DOHH2 (cell line): ENCODE measurements at regions not wholly inside any gene's neighbourhood (a gene's known extent, or its start where the extent isn't known, plus 50 kb on each side); places are given as distances from the start of the nearest gene placed in this dataset.

Experiments
- H3F3A ChIP-seq: fragments of 200-600 bp; sonication (generic), shearing (Covaris generic); 2 replicates; pipeline ENCODE4 v1.6.0; 2016; ENCODE audit warnings: antibody characterized with exemption, mild to moderate bottlenecking; ENCODE audit not compliant: control insufficient read depth, insufficient read depth
- H3K27ac ChIP-seq: fragments of 200-600 bp; sonication (generic); 2 replicates; pipeline ENCODE4 v1.5.1; 2014; ENCODE audit warnings: low read depth, mild to moderate bottlenecking, low read length, moderate library complexity
- H3K27me3 ChIP-seq: fragments of 200-600 bp; sonication (generic); 2 replicates; pipeline ENCODE4 v1.6.1; 2014; ENCODE audit warnings: mild to moderate bottlenecking, low read length, mixed read lengths; ENCODE audit not compliant: control insufficient read depth
- H3K36me3 ChIP-seq: fragments of 200-600 bp; sonication (generic); 2 replicates; pipeline ENCODE4 v1.6.1; 2014; ENCODE audit warnings: mild to moderate bottlenecking, low read length, moderate library complexity, mixed read lengths; ENCODE audit not compliant: control insufficient read depth
- H3K4me1 ChIP-seq: fragments of 200-600 bp; sonication (generic); 2 replicates; pipeline ENCODE4 v1.6.1; 2014; ENCODE audit warnings: mild to moderate bottlenecking, low read length, mixed read lengths; ENCODE audit not compliant: control insufficient read depth
- H3K4me2 ChIP-seq: fragments of 200-600 bp; sonication (generic); 2 replicates; pipeline ENCODE4 v1.6.0; 2014; ENCODE audit warnings: mild to moderate bottlenecking, low read length, moderate library complexity
- H3K4me3 ChIP-seq: fragments of 200-600 bp; sonication (generic); 2 replicates; pipeline ENCODE4 v1.5.1; 2014; ENCODE audit warnings: mild to moderate bottlenecking, low read length, mixed read lengths
- H3K79me2 ChIP-seq: fragments of 200-600 bp; sonication (generic); 2 replicates; pipeline ENCODE4 v1.6.1; 2014; ENCODE audit warnings: mild to moderate bottlenecking, low read length, mixed read lengths; ENCODE audit not compliant: control insufficient read depth
- H3K9me2 ChIP-seq: fragments of 200-600 bp; sonication (generic); replicated peaks from 2 replicates; pipeline ENCODE4 v1.6.1; 2014; ENCODE audit warnings: mild to moderate bottlenecking, low read length, mixed read lengths; ENCODE audit not compliant: control insufficient read depth
- H3K9me3 ChIP-seq: fragments of 200-600 bp; sonication (generic); 2 replicates; pipeline ENCODE4 v1.6.1; 2014; ENCODE audit warnings: antibody characterized with exemption, low read length, mixed read lengths; ENCODE audit not compliant: control insufficient read depth, insufficient read depth
- H4K20me1 ChIP-seq: fragments of 200-600 bp; sonication (generic); 2 replicates; pipeline ENCODE4 v1.6.0; 2014; ENCODE audit warnings: low read depth, mild to moderate bottlenecking, antibody characterized with exemption, low read length, moderate library complexity; ENCODE audit not compliant: control insufficient read depth, insufficient read depth
- CTCF ChIP-seq: fragments of 200-600 bp; sonication (generic); IDR thresholded peaks from one replicate; pipeline ENCODE4 v1.5.1; 2014; ENCODE audit warnings: antibody characterized with exemption, mild to moderate bottlenecking, low read depth, low read length; ENCODE audit not compliant: poor library complexity, severe bottlenecking
- EZH2phosphoT487 ChIP-seq: fragments of 200-600 bp; sonication (generic); IDR thresholded peaks from 2 replicates; pipeline ENCODE4 v1.6.1; 2017; ENCODE audit warnings: borderline replicate concordance, mild to moderate bottlenecking, antibody characterized with exemption, low read length, moderate library complexity, mixed read lengths

GRCh38 chr12:102567031-102567985, 86.9 kb upstream of the IGF1 start:
- TF ChIP-seq EZH2phosphoT487 = no peak
- no peak for TF ChIP-seq CTCF
- Histone ChIP-seq H3K9me3 (no peaks in the 10 kb centered on the region), H3K79me2 (no peaks in the 10 kb centered on the region), H3K36me3 (no peaks in the 10 kb centered on the region), H4K20me1 (no peaks in the 10 kb centered on the region), H3K4me3 (no peak overlapping the region), H3K4me1 (no peaks in the 10 kb centered on the region), H3K4me2 (no peak overlapping the region), H3K27me3 (no peaks in the 10 kb centered on the region), H3K27ac (no peak overlapping the region), H3F3A (no peaks in the 10 kb centered on the region), H3K9me2 (no peaks in the 10 kb centered on the region)

- Histone ChIP-seq H3K36me3 (no peaks in the 10 kb centered on the region), H4K20me1 (no peaks in the 10 kb centered on the region), H3K4me1 (no peaks in the 10 kb centered on the region), H3K9me3 (no peaks in the 10 kb centered on the region), H3K4me3 (no peak overlapping the region), H3K9me2 (no peaks in the 10 kb centered on the region), H3F3A (no peaks in the 10 kb centered on the region), H3K79me2 (no peaks in the 10 kb centered on the region), H3K27me3 (no peaks in the 10 kb centered on the region), H3K4me2 (no peak overlapping the region), H3K27ac (no peak overlapping the region)
- no peak for TF ChIP-seq EZH2phosphoT487
- TF ChIP-seq CTCF = no peak
These were observed 85.2 kb upstream of the IGF1 start for GRCh38 chr12:102565555-102565954.

DNA sequence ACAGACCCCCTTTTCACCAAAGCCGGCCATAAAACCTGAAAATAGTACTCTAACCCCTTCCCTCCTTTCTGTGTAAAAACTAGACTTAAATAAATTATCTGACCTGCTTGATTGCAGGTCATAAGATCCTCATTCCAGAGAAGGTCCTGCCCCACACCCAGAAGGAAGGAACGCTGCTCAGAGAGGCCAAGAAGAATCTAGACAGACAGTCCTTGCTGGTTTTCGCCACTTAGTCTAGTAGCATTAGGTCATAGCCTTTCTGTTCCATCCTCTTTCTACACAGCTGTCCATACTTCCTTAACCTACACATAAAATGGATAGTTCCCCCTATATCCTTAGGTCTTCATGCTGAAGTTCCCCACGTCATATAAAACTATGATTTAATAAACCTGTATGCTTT, 83.7 kb upstream of the IGF1 start:
- H4K20me1 ChIP-seq = no peaks in the 10 kb centered on the region
- no peak overlapping the region for H3K4me2 ChIP-seq
- TF ChIP-seq CTCF (no peak), EZH2phosphoT487 (no peak)
- no peaks in the 10 kb centered on the region for H3K79me2 ChIP-seq
- H3K9me3 ChIP-seq = no peaks in the 10 kb centered on the region
- no peaks in the 10 kb centered on the region for H3F3A ChIP-seq
- H3K27me3 ChIP-seq = no peaks in the 10 kb centered on the region
- no peaks in the 10 kb centered on the region for H3K36me3 ChIP-seq
- no peaks in the 10 kb centered on the region for H3K4me1 ChIP-seq
- H3K4me3 ChIP-seq = no peak overlapping the region
- no peaks in the 10 kb centered on the region for H3K9me2 ChIP-seq
- no peak overlapping the region for H3K27ac ChIP-seq
